Kidney capillary endothelial cell (primary cell): ENCODE measurements at regions not wholly inside any gene's neighbourhood (a gene's known extent, or its start where the extent isn't known, plus 50 kb on each side); places are given as distances from the start of the nearest gene placed in this dataset.

ENCODE experiments used
- DNase-seq: peaks from one replicate; pipeline ENCODE4 v3.0.0-alpha.2; 2018; ENCODE audit warnings: low spot score

- DNase-seq, result no peak
Measured at GRCh38 chr12:94031763-94032162, 116.6 kb upstream of the PLXNC1 start.

- DNase-seq, result no peak
Measured at GRCh38 chr12:94032368-94032767, 116.0 kb upstream of the PLXNC1 start.

GRCh38 chr12:94033101-94033500 is 115.3 kb upstream of the PLXNC1 start:
- no peak for DNase-seq

- DNase-seq, result no peak
Measured at GRCh38 chr12:94033784-94034183, 114.6 kb upstream of the PLXNC1 start.

- no peak for DNase-seq
Measured at GRCh38 chr12:94037444-94037843, 110.9 kb upstream of the PLXNC1 start.

- no peak for DNase-seq
Measured at GRCh38 chr12:94038605-94039004, 109.8 kb upstream of the PLXNC1 start.

GRCh38 chr12:94039199-94039840 is 109.1 kb upstream of the PLXNC1 start:
- DNase-seq, result no peak

- no peak for DNase-seq
Measured at GRCh38 chr12:94039914-94040313, 108.5 kb upstream of the PLXNC1 start.

- no peak for DNase-seq
Measured at GRCh38 chr12:94041850-94042249, 106.5 kb upstream of the PLXNC1 start.

- no peak for DNase-seq
Measured at GRCh38 chr12:94042321-94042720, 106.1 kb upstream of the PLXNC1 start.

GRCh38 chr12:94046626-94047410 is 101.6 kb upstream of the PLXNC1 start:
- DNase-seq, result no peak

- DNase-seq, result no peak
Measured at GRCh38 chr12:94047781-94048567, 100.4 kb upstream of the PLXNC1 start.

- no peak for DNase-seq
Measured at GRCh38 chr12:94048757-94049156, 99.6 kb upstream of the PLXNC1 start.

- no peak for DNase-seq
Measured at GRCh38 chr12:94049718-94050117, 98.7 kb upstream of the PLXNC1 start.

GRCh38 chr12:94053676-94054075 is 94.7 kb upstream of the PLXNC1 start:
- DNase-seq, result no peak

- DNase-seq, result no peak
Measured at GRCh38 chr12:94055528-94055927, 92.8 kb upstream of the PLXNC1 start.

- no peak for DNase-seq
Measured at GRCh38 chr12:94056419-94057158, 91.8 kb upstream of the PLXNC1 start.

GRCh38 chr12:94057262-94058151 is 90.9 kb upstream of the PLXNC1 start:
- DNase-seq, result no peak

- DNase-seq, result no peak
Measured at GRCh38 chr12:94059394-94060368, 88.7 kb upstream of the PLXNC1 start.

GRCh38 chr12:94062194-94062593 is 86.2 kb upstream of the PLXNC1 start:
- DNase-seq, result no peak
